ENCODE measurements at regions not wholly inside any gene's neighbourhood (a gene's known extent, or its start where the extent isn't known, plus 50 kb on each side); places are given as distances from the start of the nearest gene placed in this dataset.

DNA sequence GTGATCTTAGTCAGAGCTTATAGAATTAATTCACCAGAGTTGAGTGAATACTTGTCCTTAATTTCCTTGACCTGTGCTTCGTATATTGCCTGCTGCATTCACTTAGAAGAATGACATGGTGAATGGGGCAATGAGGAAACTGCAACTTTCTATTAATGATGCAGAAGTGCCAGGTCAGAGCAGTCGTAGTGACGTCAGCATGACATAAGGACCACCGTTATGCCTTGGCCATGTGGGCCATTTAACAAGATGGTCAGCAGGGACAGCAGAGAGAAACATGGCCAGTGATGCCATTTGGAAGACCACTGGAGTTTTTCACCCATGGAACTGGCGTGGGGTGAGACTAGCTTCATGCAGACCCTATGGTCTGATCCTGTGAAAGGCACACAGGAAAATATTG lies 1469.4 kb upstream of the TMEM132C start:
- H3K27me3 ChIP-seq (ENCODE audit: insufficient read depth, poor library complexity, severe bottlenecking): no peaks in the 10 kb centered on the region
- TF ChIP-seq POLR2AphosphoS5 (IDR thresholded peaks at IDR 0.05; ENCODE audit: low read depth) (no peak), CTCF (IDR thresholded peaks at IDR 0.05; ENCODE audit: insufficient read depth, low read length) (no peak), SPI1 (IDR thresholded peaks at IDR 0.05; ENCODE audit: borderline replicate concordance, low read depth) (no peak), GABPA (IDR thresholded peaks at IDR 0.05; ENCODE audit: low read depth) (no peak)
- TF ChIP-seq, protein P1, sequence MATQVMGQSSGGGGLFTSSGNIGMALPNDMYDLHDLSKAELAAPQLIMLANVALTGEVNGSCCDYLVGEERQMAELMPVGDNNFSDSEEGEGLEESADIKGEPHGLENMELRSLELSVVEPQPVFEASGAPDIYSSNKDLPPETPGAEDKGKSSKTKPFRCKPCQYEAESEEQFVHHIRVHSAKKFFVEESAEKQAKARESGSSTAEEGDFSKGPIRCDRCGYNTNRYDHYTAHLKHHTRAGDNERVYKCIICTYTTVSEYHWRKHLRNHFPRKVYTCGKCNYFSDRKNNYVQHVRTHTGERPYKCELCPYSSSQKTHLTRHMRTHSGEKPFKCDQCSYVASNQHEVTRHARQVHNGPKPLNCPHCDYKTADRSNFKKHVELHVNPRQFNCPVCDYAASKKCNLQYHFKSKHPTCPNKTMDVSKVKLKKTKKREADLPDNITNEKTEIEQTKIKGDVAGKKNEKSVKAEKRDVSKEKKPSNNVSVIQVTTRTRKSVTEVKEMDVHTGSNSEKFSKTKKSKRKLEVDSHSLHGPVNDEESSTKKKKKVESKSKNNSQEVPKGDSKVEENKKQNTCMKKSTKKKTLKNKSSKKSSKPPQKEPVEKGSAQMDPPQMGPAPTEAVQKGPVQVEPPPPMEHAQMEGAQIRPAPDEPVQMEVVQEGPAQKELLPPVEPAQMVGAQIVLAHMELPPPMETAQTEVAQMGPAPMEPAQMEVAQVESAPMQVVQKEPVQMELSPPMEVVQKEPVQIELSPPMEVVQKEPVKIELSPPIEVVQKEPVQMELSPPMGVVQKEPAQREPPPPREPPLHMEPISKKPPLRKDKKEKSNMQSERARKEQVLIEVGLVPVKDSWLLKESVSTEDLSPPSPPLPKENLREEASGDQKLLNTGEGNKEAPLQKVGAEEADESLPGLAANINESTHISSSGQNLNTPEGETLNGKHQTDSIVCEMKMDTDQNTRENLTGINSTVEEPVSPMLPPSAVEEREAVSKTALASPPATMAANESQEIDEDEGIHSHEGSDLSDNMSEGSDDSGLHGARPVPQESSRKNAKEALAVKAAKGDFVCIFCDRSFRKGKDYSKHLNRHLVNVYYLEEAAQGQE (IDR thresholded peaks at IDR 0.05; ENCODE audit: insufficient replicate concordance, low read depth): no peak
- H3K27ac ChIP-seq (replicated peaks): no peak overlapping the region
- H3K4me3 ChIP-seq (replicated peaks; ENCODE audit: insufficient read depth, low read length): no peak overlapping the region
- DNase-seq (ENCODE audit: low read depth in 1 of 2, low spot score in 1 of 2): no peak

- DNase-seq (ENCODE audit: low read depth in 1 of 2, low spot score in 1 of 2): no peak
- no peak overlapping the region for H3K4me3 ChIP-seq (replicated peaks; ENCODE audit: insufficient read depth, low read length)
- no peak for TF ChIP-seq GABPA (IDR thresholded peaks at IDR 0.05; ENCODE audit: low read depth)
- no peak for TF ChIP-seq POLR2AphosphoS5 (IDR thresholded peaks at IDR 0.05; ENCODE audit: low read depth)
Measured at GRCh38 chr12:126798449-126798848, 1468.5 kb upstream of the TMEM132C start.

DNA sequence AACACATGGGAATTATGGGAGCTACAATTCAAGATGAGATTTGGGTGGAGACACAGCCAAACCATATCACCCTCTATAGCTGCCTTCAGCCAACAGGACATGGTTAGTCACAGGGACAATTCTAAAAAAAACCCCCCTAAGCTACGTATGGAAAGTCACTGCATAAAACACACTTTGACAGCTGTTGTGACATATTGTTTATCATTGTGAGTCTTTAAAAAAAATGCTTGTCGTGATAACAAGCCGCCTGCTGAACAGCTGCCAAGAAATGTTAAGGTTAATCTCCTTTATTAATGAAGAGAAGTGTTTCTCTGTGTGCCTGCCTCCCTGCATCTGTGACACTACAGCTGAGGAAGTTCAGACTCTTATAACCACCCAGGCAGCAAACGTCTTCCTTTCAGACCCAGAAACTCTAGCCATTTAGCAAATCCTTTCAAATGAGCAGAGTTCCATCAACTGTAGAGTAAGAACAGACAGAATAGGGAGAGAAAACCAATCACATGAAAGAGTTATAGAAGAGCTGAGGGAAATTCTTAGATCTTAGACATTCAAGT lies 1459.6 kb upstream of the TMEM132C start:
- Histone ChIP-seq H3K27ac (replicated peaks) (no peak overlapping the region), H3K27me3 (ENCODE audit: insufficient read depth, poor library complexity, severe bottlenecking) (no peaks in the 10 kb centered on the region), H3K4me3 (replicated peaks; ENCODE audit: insufficient read depth, low read length) (no peak overlapping the region)
- TF ChIP-seq, protein P1 (IDR thresholded peaks at IDR 0.05; ENCODE audit: insufficient replicate concordance, low read depth): no peak
- TF ChIP-seq SPI1 (IDR thresholded peaks at IDR 0.05; ENCODE audit: borderline replicate concordance, low read depth): no peak
- TF ChIP-seq POLR2AphosphoS5 (IDR thresholded peaks at IDR 0.05; ENCODE audit: low read depth): no peak
- TF ChIP-seq GABPA (IDR thresholded peaks at IDR 0.05; ENCODE audit: low read depth): no peak
- TF ChIP-seq CTCF (IDR thresholded peaks at IDR 0.05; ENCODE audit: insufficient read depth, low read length): no peak
- no peak for DNase-seq (ENCODE audit: low read depth in 1 of 2, low spot score in 1 of 2)

More at GRCh38 chr12:126798449-126798848, 1468.5 kb upstream of the TMEM132C start:
- Histone ChIP-seq H3K27me3 (ENCODE audit: insufficient read depth, poor library complexity, severe bottlenecking) (no peaks in the 10 kb centered on the region), H3K27ac (replicated peaks) (no peak overlapping the region)

DNA sequence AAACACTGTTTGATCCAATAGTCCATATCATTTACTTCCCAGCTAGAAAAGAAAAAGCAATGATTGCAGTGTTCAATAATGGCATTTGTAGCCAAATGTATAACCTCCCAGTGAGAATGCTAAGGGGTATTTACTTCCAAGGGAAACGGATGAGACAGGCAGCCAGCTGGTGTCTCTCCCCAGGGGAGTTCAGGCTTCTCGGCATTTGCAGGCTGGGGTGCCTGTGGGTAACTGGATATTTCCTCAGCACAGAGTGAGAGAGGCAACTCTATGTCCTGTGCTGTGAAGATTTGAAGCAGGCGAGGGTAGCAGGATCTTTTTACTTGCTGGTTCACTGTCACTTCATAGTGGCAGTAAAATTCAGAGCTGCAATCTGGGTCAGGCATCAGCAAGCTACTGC lies 1455.6 kb upstream of the TMEM132C start:
- H3K27me3 ChIP-seq (ENCODE audit: insufficient read depth, poor library complexity, severe bottlenecking): no peaks in the 10 kb centered on the region
- H3K27ac ChIP-seq (replicated peaks): no peak overlapping the region
- TF ChIP-seq GABPA (IDR thresholded peaks at IDR 0.05; ENCODE audit: low read depth): no peak
- no peak for TF ChIP-seq POLR2AphosphoS5 (IDR thresholded peaks at IDR 0.05; ENCODE audit: low read depth)
- TF ChIP-seq SPI1 (IDR thresholded peaks at IDR 0.05; ENCODE audit: borderline replicate concordance, low read depth): no peak
- TF ChIP-seq, protein P1 (IDR thresholded peaks at IDR 0.05; ENCODE audit: insufficient replicate concordance, low read depth): no peak
- H3K4me3 ChIP-seq (replicated peaks; ENCODE audit: insufficient read depth, low read length): no peak overlapping the region
- no peak for DNase-seq (ENCODE audit: low read depth in 1 of 2, low spot score in 1 of 2)

Data from HL-60 (cell line).